NCI-H2081 treated with DMSO at 0.1 percent for 48 hours (cell line): ENCODE measurements at regions not wholly inside any gene's neighbourhood (a gene's known extent, or its start where the extent isn't known, plus 50 kb on each side); places are given as distances from the start of the nearest gene placed in this dataset.
"Not testable (repeated sequence)": the region's sequence is repeated elsewhere in the genome, so short reads cannot be mapped to it uniquely, and the experiment has no call there.

Source experiments
- DNase-seq: peaks from one replicate; lab custom pipeline; 2025; lab: John Stamatoyannopoulos, UW

- DNase-seq: no peak
These were observed 610.9 kb upstream of the CITED2 start for GRCh38 chr6:139985236-139985815.

DNA sequence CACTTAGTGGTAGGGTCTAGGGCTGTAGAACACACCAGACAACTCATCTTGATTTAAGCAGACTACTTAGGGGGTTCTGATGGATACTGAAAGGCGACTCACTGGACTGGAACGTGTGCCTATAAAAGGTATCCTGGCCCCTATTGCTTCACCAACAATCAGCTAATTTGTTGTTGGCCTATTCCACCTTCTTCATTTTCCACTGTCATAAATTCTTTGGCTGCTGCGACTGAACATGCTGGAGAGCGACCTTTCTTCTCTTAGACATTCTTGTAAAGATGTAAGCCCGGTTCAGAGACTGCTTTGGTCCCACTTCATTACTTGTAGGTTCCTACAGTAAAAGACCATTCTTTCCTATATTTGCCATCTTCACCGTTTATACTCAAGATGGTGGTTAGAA lies 609.9 kb upstream of the CITED2 start:
- DNase-seq: no peak

DNA sequence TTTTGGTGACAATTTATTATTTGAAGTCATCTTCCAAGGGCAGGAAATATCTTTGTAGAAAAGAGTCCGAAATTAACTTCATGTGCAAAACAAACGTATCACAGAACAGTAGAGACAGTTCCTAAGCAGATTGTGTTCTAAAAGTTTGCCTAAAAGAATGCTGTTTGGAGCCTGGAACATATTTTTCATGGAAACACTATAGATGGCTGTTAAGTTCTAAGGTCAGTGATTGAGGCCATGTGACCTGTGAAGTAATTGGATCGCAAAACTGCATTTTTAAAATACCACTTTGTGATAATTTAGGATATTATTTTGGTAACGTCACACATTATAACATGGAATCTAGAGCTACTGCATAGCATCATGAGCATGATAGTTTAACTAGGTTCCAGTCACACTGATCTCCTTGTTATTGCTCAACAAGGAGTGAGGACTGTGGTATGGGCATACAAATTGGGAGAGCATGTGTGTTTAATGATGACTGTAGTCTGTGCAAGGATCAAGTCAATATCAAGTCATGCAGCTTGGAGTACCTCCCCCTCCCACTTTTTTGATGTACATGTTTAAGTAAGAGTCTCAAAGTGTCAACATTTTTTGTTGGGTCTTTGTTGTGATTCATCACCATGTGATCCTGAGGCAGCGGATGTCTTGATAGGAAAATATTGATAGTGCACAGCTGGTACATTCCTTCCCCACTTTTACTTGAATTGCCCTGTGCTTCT lies 609.3 kb upstream of the CITED2 start:
- no peak for DNase-seq

DNA sequence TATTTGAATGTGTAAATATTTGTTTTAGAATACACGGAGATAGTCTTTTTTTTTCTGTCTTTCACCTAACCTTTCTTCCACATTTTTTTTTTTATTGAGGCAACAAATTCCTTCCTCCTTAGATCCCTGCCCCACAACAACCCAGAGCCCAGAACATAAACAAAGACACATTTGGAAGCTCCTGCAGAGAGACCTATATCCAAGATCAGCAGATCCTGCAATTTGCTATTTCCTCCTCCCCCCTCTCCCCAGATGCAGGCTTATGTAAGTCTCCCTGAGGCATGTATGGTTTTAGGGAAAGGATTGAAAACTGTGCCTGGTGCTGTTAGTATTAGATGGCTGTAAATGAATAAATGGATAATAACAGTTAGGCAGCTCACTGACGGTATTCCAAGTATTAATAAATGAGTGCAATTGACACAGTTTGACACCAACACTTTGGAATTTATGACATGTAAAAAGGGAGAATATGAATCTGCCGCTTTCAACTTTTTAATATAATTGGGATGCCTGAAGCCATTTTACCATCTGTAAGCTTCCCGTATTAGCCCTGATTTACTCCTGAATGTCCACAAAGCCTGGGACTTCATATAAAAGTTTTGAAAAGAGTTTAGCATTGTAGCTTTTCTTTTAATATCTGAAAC lies 608.3 kb upstream of the CITED2 start:
- no peak for DNase-seq

DNA sequence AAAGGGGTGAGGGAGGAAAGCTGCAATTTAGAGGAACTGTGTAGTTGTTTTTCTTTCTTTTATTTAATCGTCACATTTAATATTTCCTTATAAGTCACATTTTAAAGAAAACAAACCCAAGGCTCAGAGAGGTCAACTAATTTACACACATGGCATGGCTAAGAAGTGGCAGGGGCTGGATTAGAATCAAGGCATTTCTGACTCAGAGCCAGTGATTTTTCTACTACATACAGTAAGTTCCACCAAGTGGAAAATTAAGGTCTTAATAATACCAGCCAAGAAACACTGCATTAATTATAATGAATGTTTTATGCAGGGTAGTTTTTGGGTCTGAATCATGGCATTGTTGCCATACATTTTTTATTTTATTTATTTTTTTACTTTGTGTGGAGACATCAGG lies 607.7 kb upstream of the CITED2 start:
- no peak for DNase-seq

- DNase-seq: no peak
These were observed 607.3 kb upstream of the CITED2 start for GRCh38 chr6:139981768-139982181.

DNA sequence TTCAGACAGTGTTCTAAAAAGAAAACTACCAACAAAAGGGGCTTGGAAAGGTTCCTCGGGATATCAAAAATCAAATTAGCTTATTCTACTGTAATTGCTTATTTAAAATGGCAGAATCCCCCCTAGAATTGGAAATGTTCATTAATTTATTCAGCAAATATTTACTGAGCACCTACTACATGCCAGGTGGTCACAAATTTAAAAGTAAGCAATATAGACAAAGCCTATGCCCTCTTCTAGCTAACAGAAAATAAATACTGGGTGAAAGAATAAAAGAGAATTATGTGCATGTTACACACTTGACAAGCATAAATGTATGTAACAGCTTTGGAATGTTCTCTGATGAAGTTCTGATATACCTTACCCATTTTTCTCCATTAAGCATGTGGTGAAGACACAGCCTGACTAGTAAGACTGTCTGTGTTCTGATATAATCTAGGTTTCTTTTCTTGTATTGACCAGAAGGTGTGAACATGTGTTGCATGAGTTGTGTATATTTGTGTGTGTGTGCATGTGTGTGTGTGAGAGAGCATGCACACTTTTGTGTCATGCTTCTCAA lies 606.7 kb upstream of the CITED2 start:
- DNase-seq: no peak

DNA sequence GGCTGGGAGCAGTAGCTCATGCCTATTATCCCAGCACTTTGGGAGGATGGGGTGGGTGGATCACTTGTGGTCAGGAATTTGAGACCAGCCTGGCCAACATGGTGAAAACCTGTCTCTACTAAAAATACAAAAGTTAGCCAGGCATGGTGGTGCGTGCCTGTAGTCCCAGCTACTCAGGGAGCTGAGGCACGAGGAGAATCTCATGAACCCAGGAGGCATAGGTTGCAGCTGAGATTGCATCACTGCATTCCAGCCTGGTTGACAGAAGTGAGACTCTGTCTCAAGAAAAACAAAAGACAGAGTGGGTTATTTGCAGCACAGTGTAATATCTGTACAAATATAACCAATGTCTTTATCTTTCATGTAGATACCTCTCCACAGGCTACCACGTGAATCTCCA lies 606.2 kb upstream of the CITED2 start:
- not testable (repeated sequence) for DNase-seq

DNA sequence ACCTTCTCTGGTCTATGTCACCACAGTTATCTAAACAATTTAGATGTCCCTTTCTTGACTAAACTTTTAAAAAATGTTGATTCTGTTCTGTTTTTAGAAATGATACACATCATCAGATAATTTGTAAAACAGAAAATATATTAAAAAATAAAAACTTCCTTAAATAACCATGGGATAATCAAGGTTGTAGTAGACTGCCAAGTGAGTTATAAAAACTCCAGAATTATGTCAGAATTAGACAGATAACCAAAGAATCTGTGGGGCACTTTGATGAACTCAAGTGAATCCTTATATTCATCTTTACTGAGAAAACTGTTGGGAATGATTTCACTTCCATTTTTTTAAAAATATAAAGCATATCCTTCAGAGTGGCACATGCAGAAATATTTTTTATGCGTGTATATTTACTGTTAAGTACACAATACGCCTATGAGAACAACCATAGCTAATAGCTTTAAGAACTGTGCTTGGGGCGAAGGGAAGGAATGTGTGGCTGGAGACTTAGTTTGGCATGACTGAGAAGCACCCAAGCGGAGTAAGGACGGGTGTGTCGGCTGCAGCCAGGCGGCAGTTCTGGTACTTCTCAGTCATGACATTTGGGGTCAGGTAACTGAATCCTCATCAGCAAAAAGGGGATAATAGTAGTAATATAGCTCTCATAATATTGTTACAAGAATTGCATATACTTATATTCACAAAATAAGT lies 604.7 kb upstream of the CITED2 start:
- DNase-seq: no peak

GRCh38 chr6:139977887-139978332 lies 603.5 kb upstream of the CITED2 start:
- no peak for DNase-seq

- no peak for DNase-seq
These were observed 599.4 kb upstream of the CITED2 start for GRCh38 chr6:139973669-139974344.

DNA sequence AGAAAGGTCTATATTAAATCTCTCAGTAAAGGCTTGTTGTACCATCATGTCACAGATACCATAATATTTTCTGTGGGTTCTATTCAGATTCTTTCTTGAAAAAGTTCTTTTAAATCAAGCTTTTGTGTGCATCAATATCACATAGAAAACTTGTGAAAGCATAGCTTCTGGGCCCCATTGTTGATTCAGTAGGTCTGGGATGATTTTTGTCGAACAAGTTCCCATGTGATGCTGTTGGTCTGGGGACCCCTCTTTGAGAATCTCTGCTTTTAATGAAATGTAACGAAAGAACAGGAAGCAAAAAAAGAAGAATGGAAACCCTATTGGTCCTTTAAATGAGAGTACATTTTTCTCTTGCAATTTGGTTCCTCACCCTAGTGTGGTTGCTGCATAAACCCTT lies 597.7 kb upstream of the CITED2 start:
- no peak for DNase-seq

GRCh38 chr6:139970591-139970991 lies 596.1 kb upstream of the CITED2 start:
- DNase-seq: no peak

DNA sequence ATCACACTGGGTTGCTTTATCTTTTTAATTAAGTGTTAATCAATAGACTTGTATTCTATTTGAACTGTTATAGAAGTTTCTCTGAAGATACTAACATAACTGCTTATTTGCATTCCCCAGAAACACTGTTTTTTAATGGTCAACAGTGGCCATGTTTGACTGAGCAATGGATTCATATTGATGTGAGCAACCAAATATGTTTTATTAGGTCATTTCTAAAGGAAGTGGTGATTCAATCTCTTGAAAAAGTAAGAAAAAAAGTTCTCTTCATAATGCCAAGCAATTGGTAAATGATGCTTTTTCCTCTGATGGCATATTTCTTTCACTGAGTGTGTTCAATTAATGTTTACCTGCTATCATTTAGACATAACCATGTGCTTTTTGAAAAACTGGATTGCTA lies 593.0 kb upstream of the CITED2 start:
- no peak for DNase-seq

- no peak for DNase-seq
These were observed 590.9 kb upstream of the CITED2 start for GRCh38 chr6:139965393-139965792.

GRCh38 chr6:139964737-139965136 lies 590.3 kb upstream of the CITED2 start:
- DNase-seq: no peak

GRCh38 chr6:139962654-139963347 lies 588.4 kb upstream of the CITED2 start:
- DNase-seq: no peak

DNA sequence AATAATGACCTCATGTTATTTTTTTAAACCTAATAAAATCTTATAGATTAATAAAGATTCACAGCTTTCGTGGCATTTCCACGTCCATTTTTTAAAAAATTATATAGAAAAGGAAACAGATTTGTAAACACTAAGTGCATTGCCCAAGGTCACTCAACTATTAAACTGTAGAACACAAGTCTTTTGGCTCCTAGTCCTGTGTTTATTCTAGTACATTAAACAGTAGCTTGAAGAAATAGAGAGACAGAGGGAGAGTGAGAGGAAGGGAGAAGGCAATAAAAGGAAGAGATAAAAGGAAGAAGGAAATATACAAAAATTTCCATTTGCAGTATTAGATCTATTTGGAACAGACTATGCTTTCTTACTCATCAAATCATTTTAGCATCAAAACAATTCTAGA lies 586.7 kb upstream of the CITED2 start:
- DNase-seq: no peak

GRCh38 chr6:139960671-139961070 lies 586.2 kb upstream of the CITED2 start:
- DNase-seq: no peak

DNA sequence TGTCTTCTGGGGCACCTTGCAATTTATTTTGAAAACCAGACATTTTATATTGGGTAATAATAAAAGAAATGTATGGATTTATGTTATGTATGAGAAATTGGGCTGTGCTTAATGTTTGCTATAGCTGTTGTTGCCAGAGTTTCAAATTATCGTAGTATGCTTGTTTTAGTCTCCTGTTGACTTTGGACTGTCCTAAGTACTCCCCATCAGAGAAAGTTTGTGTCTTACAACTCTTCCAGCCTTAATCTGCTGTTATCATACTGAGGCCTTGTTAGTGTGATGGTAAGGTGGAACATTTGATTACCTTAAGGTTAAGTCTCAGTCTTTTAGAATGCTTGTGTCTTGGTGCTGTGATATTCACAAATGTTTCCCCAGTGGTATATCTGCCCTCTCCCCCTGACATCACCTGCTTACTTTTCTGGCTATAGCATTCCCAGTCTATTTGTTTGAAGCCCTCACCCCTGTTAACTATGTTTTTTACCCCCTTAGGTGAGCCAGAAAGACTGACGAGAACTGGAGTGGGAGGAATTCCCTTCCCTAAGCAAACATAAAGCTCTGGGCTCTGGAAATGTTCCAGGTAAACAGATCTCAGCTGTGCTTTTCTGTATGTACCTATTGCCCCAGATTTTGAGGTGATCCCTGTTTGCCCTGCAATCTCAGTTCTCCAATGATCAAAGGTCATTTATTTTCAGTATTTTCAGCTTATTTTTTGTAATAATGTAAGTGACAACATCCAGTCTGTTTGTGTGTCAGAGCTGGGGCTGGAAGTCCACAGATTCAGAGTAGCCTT lies 581.1 kb upstream of the CITED2 start:
- peak; percentile 31 for DNase-seq
